HG02623 (cell line): ENCODE measurements at regions not wholly inside any gene's neighbourhood (a gene's known extent, or its start where the extent isn't known, plus 50 kb on each side); places are given as distances from the start of the nearest gene placed in this dataset.
"Not testable (repeated sequence)": the region's sequence is repeated elsewhere in the genome, so short reads cannot be mapped to it uniquely, and the experiment has no call there.

Experiments used
- ATAC-seq: cut with Tn5 transposase; IDR thresholded peaks from one replicate; pipeline ENCODE4 v1.9.1; 2021; ENCODE audit warnings: moderate library complexity; ENCODE audit not compliant: unreplicated experiment

DNA sequence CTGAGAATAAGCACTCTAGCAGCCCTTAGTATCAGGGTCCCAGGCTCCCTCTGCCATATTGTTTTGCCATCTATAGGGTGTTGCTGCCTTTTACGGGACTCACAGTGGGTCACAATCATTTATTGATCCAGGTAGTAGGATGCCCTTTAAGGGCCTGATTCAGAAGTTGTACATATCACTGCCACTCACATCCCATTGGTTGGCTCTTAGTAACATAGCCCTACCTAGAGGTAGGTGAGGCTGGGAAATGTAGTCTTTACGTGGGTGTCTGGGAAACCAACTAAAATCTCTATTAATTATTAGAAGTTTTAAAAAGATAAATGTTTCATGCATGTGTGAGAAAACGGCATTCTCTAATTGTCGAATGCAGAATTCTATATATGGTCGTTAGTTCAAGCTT, 78.8 kb upstream of the ATP5PO start:
- ATAC-seq = no peak

DNA sequence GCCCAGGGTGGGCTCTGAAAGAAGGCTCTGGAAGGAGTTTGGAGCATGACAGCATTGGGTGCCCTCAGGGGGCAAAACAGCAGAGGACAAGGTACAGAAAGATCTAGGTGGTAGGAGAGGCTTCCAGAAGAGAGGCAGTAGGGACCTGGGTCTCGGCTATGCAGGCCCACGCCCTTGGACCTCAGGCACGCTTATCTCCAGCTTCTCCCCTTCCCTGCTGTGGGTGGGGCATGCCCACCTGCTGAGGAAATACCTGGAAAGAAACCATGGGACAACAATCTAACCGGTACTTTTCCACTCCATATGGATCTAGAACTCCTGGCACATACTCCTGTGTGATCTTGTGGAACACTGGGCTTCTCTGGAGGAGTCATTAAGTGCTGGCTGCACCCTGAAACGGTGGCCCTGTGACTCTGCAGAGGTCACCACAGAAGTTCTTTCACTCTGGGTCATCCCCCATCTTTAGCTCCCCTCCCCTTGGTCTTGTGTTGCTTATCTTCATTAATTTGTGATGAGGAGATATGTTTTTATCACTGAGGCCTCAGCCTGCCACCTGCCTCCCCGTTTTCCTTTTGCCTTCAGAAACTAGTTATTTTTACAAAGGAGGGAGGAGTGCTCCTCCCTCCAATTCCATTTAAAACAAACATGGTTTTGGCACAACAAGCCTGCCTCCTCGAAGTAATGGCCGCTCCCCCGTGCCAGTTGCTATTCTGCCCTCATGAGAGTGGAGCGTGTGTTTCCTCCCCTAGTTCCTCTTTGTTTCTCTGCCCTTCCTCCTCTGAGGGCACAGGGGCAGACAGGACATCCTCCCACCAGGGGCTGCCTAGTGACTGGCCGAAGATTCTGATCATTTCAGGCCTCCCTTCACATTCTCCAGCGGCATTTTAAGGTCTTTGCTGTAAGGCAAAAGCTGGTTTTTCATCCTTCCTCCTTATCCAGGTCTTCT, 78.0 kb upstream of the ATP5PO start:
- no peak for ATAC-seq

DNA sequence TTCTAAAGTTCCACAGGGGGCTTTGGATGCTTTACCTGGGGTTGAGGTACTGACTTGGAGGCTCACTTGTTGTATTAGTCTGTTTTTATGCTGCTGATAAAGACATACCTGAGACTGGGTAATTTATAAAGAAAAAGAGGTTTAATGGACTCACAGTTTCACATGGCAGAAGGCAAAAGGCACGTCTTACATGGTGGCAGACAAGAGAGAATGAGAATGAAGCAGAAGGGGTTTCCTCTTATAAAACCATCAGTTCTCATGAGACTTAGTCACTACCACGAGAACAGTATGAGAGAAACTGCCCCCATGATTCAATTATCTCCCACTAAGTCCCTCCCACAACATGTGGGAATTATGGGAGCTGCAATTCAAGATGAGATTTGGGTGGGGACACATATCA, 76.8 kb upstream of the ATP5PO start:
- ATAC-seq = not testable (repeated sequence)

DNA sequence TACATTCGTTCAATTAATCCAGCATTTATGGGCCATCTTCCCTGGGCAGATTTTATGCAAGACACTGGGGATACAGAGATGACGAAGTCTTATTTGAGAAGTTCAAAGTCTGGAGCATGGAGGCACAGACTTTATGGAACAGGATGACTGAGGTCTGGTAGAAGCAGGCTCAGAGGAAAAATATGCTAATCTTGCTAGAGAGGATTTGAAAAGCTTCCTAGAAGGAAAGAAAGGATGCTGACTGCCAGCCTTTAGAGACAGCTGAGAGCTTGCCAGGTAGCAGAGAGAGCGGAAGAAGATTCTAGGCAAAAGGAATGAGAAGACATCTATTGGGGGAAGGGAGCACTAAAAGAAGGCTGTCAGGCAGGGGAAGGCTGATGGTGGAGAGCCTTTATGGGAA, 75.5 kb upstream of the ATP5PO start:
- ATAC-seq = no peak

DNA sequence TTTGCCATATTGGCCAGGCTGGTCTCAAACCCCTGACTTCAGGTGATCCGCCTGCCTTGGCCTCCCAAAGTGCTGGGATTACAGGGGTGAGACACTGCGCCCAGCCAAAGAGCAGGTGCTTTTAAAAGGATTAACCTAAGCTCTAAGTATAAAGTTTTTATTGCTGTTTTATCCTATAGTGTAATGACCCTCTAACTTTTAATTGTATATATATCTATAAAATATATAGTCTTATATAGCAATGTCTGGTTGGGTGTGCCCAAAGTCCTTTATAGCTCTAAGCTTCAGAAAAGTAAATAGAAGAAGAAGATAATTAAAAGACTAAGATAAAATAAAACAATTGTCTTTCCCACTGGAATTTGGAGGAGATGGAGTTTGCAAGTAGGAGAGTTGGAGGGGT, 73.8 kb upstream of the ATP5PO start:
- no peak for ATAC-seq

DNA sequence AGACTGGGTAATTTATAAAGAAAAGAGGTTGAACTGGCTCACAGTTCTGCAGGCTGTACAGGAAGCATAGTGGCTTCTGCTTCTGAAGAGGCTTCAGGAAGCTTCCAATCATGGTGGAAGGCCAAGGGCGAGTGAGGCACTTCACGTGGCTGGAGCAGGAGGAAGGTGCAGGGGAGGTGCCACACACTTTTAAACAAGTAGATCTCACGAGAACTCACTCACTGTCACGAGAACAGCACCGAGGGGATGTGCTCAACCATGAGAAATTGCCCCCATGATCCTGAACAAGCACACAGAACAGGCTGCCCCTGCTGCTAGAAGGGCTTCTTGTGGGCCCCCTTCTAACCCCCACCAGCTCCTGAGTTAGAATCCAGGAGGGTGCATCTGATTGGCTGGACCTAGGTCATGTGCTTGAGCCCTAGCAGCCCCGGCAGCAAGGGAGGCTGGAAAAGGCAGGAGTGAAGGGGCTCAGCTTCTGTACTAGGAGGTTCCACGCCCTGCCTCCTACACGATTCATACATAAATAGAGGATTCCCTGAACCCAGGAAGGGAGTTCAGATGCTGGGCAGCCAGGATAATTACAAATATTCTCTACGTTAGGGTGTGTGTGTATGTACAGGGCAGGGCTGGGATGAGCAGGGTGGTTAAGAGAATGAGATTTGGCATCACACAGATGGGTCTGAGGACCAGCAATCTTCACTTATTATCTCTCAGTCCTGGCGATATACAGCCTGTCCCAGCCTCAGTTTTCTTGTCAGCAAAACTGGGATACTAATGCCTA, 72.8 kb upstream of the ATP5PO start:
- ATAC-seq = no peak

DNA sequence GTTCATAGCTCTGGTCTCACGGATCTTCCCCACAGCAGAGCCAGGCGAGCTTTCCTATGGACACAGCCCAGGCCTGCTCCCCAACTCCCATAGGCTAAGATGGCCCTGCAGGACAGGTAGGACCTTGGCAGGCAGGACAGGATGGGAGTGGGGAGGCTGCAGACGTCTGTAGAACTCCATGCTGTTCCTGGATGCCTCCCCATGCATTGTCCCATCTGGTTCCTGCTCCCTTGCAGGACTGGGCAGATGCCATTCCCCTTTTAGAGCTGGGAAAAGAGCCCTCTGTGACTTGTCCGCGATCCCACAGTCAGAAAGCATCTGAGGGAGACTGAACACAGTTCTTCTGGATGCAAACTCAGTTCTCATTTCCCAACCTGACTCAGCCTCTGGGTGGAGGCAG, 71.9 kb upstream of the ATP5PO start:
- no peak for ATAC-seq

DNA sequence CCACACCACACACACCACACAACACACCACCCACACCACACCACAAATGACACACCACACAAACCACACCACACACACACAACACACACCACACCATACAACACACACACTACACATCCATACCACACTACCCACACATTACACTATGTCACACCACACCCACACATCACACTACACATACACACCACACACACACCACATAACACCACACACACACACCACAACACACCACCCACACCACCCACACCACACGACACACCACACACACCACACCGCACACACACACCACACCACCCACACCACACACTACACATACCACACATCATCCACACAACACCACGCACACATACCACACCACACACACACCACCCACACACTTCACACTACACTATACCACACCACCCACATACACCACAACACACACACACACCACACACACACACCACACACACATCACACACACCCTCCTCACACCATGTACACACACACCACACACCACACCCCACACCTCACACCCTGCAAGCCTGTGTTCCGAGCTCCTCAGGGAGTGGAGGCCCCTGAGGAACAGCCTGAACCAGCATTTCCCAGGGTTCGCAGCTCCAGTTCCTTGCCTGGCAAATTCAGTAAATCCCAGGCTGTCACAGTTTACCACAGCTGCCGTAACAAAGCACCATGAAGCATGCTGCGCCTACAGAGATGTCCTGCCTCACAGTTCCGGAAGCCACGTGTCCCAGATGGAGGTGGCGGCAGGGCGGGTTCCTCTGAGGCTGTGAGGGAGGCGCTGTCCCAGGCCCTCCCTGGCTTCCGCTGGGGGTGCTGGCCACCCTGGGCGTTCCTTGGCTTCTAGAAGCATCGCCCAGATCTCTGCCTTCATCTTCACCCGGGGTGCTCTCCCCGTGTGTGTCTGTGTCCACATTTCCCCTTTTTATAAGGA, 69.8 kb upstream of the ATP5PO start:
- no peak for ATAC-seq

- no peak for ATAC-seq
Measured at GRCh38 chr21:33984021-33984481, 68.4 kb upstream of the ATP5PO start.

DNA sequence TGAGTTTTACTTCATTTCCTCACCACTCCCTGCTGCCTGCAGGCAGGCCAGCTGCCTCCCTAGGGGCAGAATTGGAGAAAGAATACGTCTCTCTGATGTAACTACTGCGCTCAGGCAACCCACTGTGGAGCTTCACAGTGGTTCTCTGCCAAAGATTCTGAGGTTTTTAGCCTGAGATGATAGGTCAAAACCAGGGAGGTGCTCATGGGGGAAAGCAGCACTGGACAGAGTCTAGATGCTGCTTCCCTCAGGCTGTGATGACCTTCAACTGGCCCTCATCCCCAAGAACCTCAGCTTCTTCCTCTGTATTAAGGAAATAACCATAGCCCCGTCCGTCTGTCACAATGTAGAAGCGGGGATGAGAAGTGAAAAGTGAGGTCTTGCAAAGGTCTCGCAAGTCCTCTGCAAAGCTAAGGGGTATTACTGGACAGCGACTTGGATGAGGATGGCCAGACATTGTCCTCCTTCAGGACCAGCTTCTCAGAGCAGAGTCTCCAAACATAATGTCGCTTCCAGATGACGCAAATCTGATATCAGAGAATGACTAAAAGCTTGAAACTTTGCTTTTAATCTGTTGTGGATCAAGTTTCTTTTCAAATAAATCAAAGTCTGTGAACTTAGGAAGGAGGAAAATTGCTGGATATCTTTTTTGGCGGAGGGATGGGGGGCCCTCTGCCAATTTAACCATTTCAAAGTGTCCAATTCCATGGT, 65.9 kb upstream of the ATP5PO start:
- ATAC-seq = no peak

DNA sequence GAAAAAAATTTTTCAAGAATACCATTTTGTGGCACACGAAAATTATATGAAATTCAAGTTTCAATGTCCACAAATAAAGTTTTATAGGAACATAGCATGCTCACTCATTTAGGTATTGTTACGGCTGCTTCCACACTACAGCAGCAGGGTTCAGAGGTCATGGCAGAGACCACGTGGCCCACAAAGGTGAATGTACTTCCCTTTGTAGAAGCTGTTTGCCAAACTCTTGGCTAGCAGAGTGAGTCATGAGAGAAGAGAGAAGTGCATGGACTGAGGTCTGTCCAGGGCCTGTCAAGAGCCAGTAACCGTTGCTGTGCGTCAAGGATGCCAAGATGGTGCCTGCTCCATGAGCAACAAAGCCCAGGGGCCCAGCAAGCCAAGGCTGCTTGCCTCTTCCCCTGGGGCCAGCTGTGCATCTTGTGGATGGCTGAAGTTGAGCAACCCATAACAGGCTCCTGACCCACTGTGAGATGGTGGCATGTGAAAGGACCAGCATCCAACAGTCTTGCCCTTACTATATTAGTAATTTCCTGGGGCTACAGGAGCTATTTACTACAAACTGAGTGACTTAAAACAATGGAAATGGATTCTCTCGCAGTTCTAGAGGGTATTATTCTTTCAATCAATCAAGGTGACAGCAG, 64.8 kb upstream of the ATP5PO start:
- ATAC-seq = no peak

DNA sequence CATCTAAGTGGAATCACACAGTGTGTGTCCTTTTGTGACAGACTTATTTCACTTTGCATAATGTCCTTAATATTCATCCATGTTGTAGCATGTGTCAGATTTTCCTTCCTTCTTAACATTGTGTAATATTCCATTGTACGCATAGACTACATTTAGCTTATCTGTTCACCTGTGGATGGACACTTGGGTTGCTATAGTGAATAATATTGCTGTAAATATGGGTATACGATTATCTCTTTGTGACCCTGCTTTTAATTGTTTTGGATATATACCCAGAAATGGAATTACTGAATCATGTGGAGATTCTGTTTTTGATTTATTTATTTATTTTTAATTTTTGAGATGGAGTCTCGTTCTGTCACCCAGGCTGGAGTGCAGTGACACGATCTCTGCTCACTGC, 63.0 kb upstream of the ATP5PO start:
- ATAC-seq = no peak

GRCh38 chr21:33977721-33978369, 62.2 kb upstream of the ATP5PO start:
- ATAC-seq = no peak

GRCh38 chr21:33977017-33977720, 61.6 kb upstream of the ATP5PO start:
- no peak for ATAC-seq

GRCh38 chr21:33976082-33977016, 60.7 kb upstream of the ATP5PO start:
- ATAC-seq = peak; percentile 40

- peak; percentile 79 for ATAC-seq
Measured at GRCh38 chr21:33975548-33976081, 60.0 kb upstream of the ATP5PO start.
